PFSK-1 (cell line): ENCODE measurements at regions not wholly inside any gene's neighbourhood (a gene's known extent, or its start where the extent isn't known, plus 50 kb on each side); places are given as distances from the start of the nearest gene placed in this dataset.

Experiments
- FOXP2 ChIP-seq: optimal IDR thresholded peaks from 2 replicates; pipeline ENCODE3; 2011; ENCODE audit warnings: borderline replicate concordance, control low read depth, inconsistent platforms; ENCODE audit not compliant: insufficient read depth; ENCODE audit errors: extremely low read length, extremely low read depth
- POLR2AphosphoS5 ChIP-seq: IDR thresholded peaks from 2 replicates; pipeline ENCODE4 v1.6.1; 2012; ENCODE audit warnings: low read depth, mild to moderate bottlenecking, control low read depth, low read length, moderate library complexity
- SIN3A ChIP-seq: IDR thresholded peaks from 2 replicates; pipeline ENCODE4 v1.6.1; 2012; ENCODE audit warnings: mild to moderate bottlenecking, low read length, moderate library complexity, borderline replicate concordance; ENCODE audit not compliant: insufficient read depth
- TAF1 ChIP-seq: IDR thresholded peaks from 2 replicates; pipeline ENCODE4 v1.6.1; 2012; ENCODE audit warnings: low read length, control low read depth, borderline replicate concordance; ENCODE audit not compliant: insufficient read depth
- TF ChIP-seq, protein P1 (sequence below), 2 experiments: IDR thresholded peaks; 2 replicates each; pipeline versions ENCODE4 v1.6.1 to v1.8.0; 2011 to 2012; ENCODE audit warnings: low read depth in 2 of 2, low read length in 2 of 2, control low read depth in 1 of 2, inconsistent platforms in 1 of 2, mild to moderate bottlenecking in 1 of 2, moderate library complexity in 1 of 2; ENCODE audit not compliant: insufficient read depth in 1 of 2

GRCh38 chr2:176997792-176998169 lies 214.8 kb upstream of the HNRNPA3 start:
- TF ChIP-seq SIN3A (no peak), FOXP2 (no peak), POLR2AphosphoS5 (no peak), TAF1 (no peak)
- TF ChIP-seq, protein P1, sequence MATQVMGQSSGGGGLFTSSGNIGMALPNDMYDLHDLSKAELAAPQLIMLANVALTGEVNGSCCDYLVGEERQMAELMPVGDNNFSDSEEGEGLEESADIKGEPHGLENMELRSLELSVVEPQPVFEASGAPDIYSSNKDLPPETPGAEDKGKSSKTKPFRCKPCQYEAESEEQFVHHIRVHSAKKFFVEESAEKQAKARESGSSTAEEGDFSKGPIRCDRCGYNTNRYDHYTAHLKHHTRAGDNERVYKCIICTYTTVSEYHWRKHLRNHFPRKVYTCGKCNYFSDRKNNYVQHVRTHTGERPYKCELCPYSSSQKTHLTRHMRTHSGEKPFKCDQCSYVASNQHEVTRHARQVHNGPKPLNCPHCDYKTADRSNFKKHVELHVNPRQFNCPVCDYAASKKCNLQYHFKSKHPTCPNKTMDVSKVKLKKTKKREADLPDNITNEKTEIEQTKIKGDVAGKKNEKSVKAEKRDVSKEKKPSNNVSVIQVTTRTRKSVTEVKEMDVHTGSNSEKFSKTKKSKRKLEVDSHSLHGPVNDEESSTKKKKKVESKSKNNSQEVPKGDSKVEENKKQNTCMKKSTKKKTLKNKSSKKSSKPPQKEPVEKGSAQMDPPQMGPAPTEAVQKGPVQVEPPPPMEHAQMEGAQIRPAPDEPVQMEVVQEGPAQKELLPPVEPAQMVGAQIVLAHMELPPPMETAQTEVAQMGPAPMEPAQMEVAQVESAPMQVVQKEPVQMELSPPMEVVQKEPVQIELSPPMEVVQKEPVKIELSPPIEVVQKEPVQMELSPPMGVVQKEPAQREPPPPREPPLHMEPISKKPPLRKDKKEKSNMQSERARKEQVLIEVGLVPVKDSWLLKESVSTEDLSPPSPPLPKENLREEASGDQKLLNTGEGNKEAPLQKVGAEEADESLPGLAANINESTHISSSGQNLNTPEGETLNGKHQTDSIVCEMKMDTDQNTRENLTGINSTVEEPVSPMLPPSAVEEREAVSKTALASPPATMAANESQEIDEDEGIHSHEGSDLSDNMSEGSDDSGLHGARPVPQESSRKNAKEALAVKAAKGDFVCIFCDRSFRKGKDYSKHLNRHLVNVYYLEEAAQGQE (IDR thresholded peaks at IDR 0.05; ENCODE audit: insufficient read depth in 1 of 2, low read depth in 2 of 2, low read length in 2 of 2), result no peak

GRCh38 chr2:176999301-176999700 lies 213.3 kb upstream of the HNRNPA3 start:
- no peak for TF ChIP-seq SIN3A
- no peak for TF ChIP-seq FOXP2
- TF ChIP-seq TAF1, result no peak
- TF ChIP-seq, protein P1 (IDR thresholded peaks at IDR 0.05; ENCODE audit: insufficient read depth in 1 of 2, low read depth in 2 of 2, low read length in 2 of 2), result no peak
- TF ChIP-seq POLR2AphosphoS5, result no peak

GRCh38 chr2:177000061-177000714 lies 212.4 kb upstream of the HNRNPA3 start:
- TF ChIP-seq FOXP2, result no peak
- TF ChIP-seq POLR2AphosphoS5, result no peak
- no peak for TF ChIP-seq SIN3A
- TF ChIP-seq, protein P1 (IDR thresholded peaks at IDR 0.05; ENCODE audit: insufficient read depth in 1 of 2, low read depth in 2 of 2, low read length in 2 of 2), result no peak
- no peak for TF ChIP-seq TAF1

GRCh38 chr2:177000715-177001072 lies 211.9 kb upstream of the HNRNPA3 start:
- no peak for TF ChIP-seq POLR2AphosphoS5
- no peak for TF ChIP-seq TAF1

- TF ChIP-seq SIN3A (no peak), FOXP2 (no peak), TAF1 (no peak), POLR2AphosphoS5 (no peak)
- TF ChIP-seq, protein P1 (IDR thresholded peaks at IDR 0.05; ENCODE audit: insufficient read depth in 1 of 2, low read depth in 2 of 2, low read length in 2 of 2), result no peak
These were observed 211.3 kb upstream of the HNRNPA3 start for GRCh38 chr2:177001334-177001733.
